Smooth muscle cell (in vitro differentiated cells): ENCODE measurements at regions not wholly inside any gene's neighbourhood (a gene's known extent, or its start where the extent isn't known, plus 50 kb on each side); places are given as distances from the start of the nearest gene placed in this dataset.

Experiments used
- DNase-seq: peaks from one replicate; lab custom pipeline; 2025; ENCODE audit not compliant: unreplicated experiment; lab: John Stamatoyannopoulos, UW
- H2AFZ ChIP-seq: fragments of 200-600 bp; sonication (generic); 2 replicates; pipeline ENCODE4 v1.6.0; 2016; ENCODE audit warnings: antibody characterized with exemption, low read depth, mild to moderate bottlenecking
- H3F3A ChIP-seq: fragments of 200-600 bp; sonication (generic); 2 replicates; pipeline ENCODE4 v1.6.0; 2017; ENCODE audit warnings: antibody characterized with exemption, low read depth
- H3K27ac ChIP-seq: fragments of 200-600 bp; sonication (generic); 2 replicates; pipeline ENCODE4 v1.5.1; 2016; ENCODE audit warnings: low read depth, mild to moderate bottlenecking
- H3K27me3 ChIP-seq: fragments of 200-600 bp; sonication (generic); 2 replicates; pipeline ENCODE4 v1.6.1; 2016; ENCODE audit warnings: low read depth, mild to moderate bottlenecking
- H3K36me3 ChIP-seq: fragments of 200-600 bp; sonication (generic); 2 replicates; pipeline ENCODE4 v1.5.1; 2016; ENCODE audit warnings: low read depth
- H3K4me1 ChIP-seq: fragments of 200-600 bp; sonication (generic); 2 replicates; pipeline ENCODE4 v1.5.1; 2016; ENCODE audit warnings: low read depth
- H3K4me2 ChIP-seq: fragments of 200-600 bp; sonication (generic); 2 replicates; pipeline ENCODE4 v1.6.0; 2016; ENCODE audit warnings: mild to moderate bottlenecking
- H3K4me3 ChIP-seq: fragments of 200-600 bp; sonication (generic); 2 replicates; pipeline ENCODE4 v1.5.1; 2016; ENCODE audit warnings: mild to moderate bottlenecking
- H3K79me2 ChIP-seq: fragments of 200-600 bp; sonication (generic); 2 replicates; pipeline ENCODE4 v1.6.0; 2016; ENCODE audit warnings: low read depth, mild to moderate bottlenecking
- H3K9ac ChIP-seq: fragments of 200-600 bp; sonication (generic); 2 replicates; pipeline ENCODE4 v1.6.0; 2016; ENCODE audit warnings: low read depth
- H3K9me3 ChIP-seq: fragments of 200-600 bp; sonication (generic); replicated peaks from 2 replicates; pipeline ENCODE4 v1.5.1; 2016; ENCODE audit warnings: low read depth
- H4K20me1 ChIP-seq: fragments of 200-600 bp; sonication (generic); 2 replicates; pipeline ENCODE4 v1.6.0; 2016; ENCODE audit warnings: low read depth
- WGBS: methylation state at CpG from one replicate; pipeline ENCODE4 v1.1.7; 2016; ENCODE audit warnings: low lambda C conversion rate; 5-methylcytosine and 5-hydroxymethylcytosine counted together
- TF ChIP-seq, protein P1 (sequence below): fragments of 200-600 bp; sonication (generic); IDR thresholded peaks from 2 replicates; pipeline ENCODE4 v1.5.1; 2017; ENCODE audit warnings: borderline replicate concordance, mild to moderate bottlenecking, antibody characterized with exemption; ENCODE audit not compliant: insufficient read depth, poor library complexity, severe bottlenecking

DNA sequence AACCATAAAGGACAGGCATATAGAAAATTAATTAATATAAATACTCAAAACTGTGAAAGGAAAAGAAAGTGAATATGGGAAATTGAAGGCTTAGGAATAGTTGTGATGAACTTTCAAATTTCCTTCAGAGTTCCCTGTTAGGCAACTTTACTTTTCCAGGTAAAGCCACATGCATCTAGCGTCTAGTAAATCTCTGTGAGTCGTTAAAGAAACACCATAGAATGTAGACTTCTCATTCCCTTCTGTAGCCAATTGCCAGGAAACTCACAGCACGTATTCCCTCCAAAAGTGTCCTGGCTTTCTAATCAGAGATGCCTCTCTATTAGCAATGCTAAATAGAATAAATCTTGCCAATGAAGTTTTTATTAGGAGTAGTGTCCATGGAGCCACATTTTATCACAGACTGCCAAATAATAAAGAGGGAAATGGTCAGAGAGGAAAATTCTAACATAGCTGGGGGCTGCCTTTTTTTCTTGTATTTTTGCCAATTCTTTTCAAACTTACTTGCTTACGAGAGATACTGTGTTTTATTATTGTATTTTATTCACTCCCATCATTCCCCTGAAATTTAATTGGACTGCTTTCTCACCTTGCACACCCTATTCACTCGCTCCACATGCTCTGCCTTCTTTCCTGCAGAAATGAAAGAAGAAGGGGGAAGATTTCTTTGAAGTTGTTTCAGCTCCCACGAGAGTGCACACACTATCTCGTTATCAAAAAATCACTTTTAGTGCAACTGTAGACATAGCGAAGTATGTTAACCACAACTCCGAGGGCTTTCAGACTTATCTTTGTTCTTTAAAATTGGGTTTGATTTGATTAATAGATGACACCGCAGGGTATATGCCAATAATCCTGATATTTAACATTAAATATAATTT, 439.0 kb downstream of the CSNK1G3 start:
- H3K27ac ChIP-seq = peak overlapping the region; percentile 77
- peak overlapping the region; percentile 77 for H3K4me2 ChIP-seq
- H3K36me3 ChIP-seq = no peaks in the 10 kb centered on the region
- 65% methylated on average over 10 of the region's 10 CpGs for WGBS
- DNase-seq = no peak
- H2AFZ ChIP-seq = no peak overlapping the region
- no peaks in the 10 kb centered on the region for H3K27me3 ChIP-seq
- no peaks in the 10 kb centered on the region for H3K9me3 ChIP-seq
- TF ChIP-seq, protein P1, sequence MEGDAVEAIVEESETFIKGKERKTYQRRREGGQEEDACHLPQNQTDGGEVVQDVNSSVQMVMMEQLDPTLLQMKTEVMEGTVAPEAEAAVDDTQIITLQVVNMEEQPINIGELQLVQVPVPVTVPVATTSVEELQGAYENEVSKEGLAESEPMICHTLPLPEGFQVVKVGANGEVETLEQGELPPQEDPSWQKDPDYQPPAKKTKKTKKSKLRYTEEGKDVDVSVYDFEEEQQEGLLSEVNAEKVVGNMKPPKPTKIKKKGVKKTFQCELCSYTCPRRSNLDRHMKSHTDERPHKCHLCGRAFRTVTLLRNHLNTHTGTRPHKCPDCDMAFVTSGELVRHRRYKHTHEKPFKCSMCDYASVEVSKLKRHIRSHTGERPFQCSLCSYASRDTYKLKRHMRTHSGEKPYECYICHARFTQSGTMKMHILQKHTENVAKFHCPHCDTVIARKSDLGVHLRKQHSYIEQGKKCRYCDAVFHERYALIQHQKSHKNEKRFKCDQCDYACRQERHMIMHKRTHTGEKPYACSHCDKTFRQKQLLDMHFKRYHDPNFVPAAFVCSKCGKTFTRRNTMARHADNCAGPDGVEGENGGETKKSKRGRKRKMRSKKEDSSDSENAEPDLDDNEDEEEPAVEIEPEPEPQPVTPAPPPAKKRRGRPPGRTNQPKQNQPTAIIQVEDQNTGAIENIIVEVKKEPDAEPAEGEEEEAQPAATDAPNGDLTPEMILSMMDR = no peak
- peaks cover 17% of the 10 kb centered on the region for H3K4me1 ChIP-seq
- no peak overlapping the region for H3K9ac ChIP-seq
- H3K79me2 ChIP-seq = no peaks in the 10 kb centered on the region
- no peaks in the 10 kb centered on the region for H4K20me1 ChIP-seq
- H3F3A ChIP-seq = no peaks in the 10 kb centered on the region
- no peak overlapping the region for H3K4me3 ChIP-seq

DNA sequence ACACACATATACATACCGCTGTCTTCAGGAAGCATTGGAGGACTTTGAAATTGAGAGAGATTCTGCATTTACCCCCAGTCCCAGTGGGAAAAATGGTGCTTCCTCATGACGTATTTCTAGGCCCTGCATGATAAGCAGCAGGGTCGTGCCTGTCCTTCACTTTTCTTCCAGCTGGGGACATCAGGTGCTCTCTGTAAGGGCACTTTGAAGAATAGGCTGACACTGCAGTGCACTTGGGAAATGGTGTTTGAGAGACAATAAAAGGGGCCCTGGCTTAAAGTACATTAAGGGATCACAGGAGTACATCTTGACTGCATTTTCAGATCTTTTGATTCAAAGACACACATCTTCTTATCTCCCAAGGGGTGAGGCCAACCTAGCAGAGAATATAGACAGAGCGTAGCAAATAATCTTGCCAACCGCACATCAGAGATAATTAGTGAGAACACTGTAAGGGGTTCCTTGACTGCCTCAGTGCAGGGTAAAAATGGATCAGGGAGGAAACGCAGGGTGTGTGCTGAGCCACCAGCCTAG, 437.9 kb downstream of the CSNK1G3 start:
- no peak for DNase-seq
- H3K27me3 ChIP-seq = no peaks in the 10 kb centered on the region
- H3K9me3 ChIP-seq = no peaks in the 10 kb centered on the region
- no peaks in the 10 kb centered on the region for H3K79me2 ChIP-seq
- no peak overlapping the region for H3K4me3 ChIP-seq
- H2AFZ ChIP-seq = no peak overlapping the region
- WGBS = 91% methylated on average over 6 of the region's 6 CpGs
- no peak overlapping the region for H3K9ac ChIP-seq
- H3K4me2 ChIP-seq = no peak overlapping the region
- TF ChIP-seq, protein P1 = no peak
- no peak overlapping the region for H3K27ac ChIP-seq
- no peaks in the 10 kb centered on the region for H3F3A ChIP-seq
- H3K4me1 ChIP-seq = peaks cover 17% of the 10 kb centered on the region
- no peaks in the 10 kb centered on the region for H4K20me1 ChIP-seq
- no peaks in the 10 kb centered on the region for H3K36me3 ChIP-seq

DNA sequence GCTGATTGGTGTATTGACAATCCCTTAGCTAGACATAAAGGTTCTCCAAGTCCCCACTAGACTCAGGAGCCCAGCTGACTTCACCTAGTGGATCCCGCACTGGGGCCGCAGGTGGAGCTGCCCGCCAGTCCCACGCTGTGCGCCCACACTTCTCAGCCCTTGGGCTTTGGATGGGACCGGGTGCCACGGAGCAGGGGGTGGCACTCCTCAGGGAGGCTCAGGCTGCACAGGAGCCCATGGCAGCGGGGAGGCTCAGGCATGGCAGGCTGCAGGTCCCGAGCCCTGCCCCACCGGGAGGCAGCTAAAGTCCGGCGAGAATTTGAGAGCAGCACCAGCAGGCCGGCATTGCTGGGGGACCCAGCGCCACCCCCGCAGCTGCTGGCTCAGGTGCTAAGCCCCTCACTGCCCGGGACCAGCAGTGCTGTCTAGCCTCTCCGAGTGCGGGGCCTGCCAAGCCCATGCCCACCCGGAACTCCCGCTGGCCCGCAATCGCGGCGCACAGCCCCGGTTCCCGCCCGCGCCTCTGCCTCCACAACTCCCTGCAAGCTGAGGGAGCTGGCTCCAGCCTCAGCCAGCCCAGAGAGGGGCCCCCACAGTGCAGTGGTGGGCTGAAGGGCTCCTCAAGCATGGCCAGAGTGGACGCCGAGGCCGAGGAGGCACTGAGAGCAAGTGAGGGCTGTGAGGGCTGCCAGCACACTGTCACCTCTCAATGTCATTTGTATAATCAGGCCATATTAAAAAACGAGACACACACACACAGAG, 437.2 kb downstream of the CSNK1G3 start:
- TF ChIP-seq, protein P1 = no peak
- no peaks in the 10 kb centered on the region for H3K9me3 ChIP-seq
- 99% methylated on average over 32 of the region's 32 CpGs for WGBS

More for the DNA sequence above, 437.2 kb downstream of the CSNK1G3 start:
- Histone ChIP-seq H3K27ac (no peak overlapping the region), H3K4me1 (peaks cover 17% of the 10 kb centered on the region), H3F3A (no peaks in the 10 kb centered on the region), H3K36me3 (no peaks in the 10 kb centered on the region), H3K4me2 (no peak overlapping the region), H3K4me3 (no peak overlapping the region), H4K20me1 (no peaks in the 10 kb centered on the region), H3K27me3 (no peaks in the 10 kb centered on the region), H2AFZ (no peak overlapping the region), H3K9ac (no peak overlapping the region), H3K79me2 (no peaks in the 10 kb centered on the region)
- DNase-seq = no peak
